ENCODE measurements at regions not wholly inside any gene's neighbourhood (a gene's known extent, or its start where the extent isn't known, plus 50 kb on each side); places are given as distances from the start of the nearest gene placed in this dataset.

DNA sequence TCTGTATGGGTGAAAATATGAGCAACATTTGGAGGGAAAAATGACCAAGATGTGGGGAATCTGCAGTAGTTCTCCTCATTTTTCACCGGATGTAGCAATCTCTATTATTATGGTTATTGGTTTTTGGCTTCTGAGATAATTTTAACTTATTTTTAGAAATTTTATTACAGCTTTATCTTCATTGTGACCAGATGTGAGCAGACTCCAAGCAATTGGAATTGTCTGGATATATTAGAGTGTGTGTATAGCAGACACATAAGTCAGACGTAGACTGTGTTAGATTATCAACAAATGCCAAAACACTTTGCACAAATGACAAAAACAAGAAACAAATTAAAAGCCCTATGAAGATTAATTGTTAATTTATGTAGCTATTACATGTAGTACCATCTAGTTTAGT, 249.1 kb downstream of the DNAJB9 start:
- TF ChIP-seq, protein P1, sequence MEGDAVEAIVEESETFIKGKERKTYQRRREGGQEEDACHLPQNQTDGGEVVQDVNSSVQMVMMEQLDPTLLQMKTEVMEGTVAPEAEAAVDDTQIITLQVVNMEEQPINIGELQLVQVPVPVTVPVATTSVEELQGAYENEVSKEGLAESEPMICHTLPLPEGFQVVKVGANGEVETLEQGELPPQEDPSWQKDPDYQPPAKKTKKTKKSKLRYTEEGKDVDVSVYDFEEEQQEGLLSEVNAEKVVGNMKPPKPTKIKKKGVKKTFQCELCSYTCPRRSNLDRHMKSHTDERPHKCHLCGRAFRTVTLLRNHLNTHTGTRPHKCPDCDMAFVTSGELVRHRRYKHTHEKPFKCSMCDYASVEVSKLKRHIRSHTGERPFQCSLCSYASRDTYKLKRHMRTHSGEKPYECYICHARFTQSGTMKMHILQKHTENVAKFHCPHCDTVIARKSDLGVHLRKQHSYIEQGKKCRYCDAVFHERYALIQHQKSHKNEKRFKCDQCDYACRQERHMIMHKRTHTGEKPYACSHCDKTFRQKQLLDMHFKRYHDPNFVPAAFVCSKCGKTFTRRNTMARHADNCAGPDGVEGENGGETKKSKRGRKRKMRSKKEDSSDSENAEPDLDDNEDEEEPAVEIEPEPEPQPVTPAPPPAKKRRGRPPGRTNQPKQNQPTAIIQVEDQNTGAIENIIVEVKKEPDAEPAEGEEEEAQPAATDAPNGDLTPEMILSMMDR (conservative IDR thresholded peaks at IDR 0.05; ENCODE audit: low read depth, low read length): no peak
- TF ChIP-seq MAFK (IDR thresholded peaks at IDR 0.05; ENCODE audit: low read depth, low read length): no peak
